ENCODE measurements at regions not wholly inside any gene's neighbourhood (a gene's known extent, or its start where the extent isn't known, plus 50 kb on each side); places are given as distances from the start of the nearest gene placed in this dataset.

- no peak for DNase-seq (ENCODE audit: low spot score)
Measured at GRCh38 chr21:21722731-21723130, 724.5 kb downstream of the NCAM2 start.

DNA sequence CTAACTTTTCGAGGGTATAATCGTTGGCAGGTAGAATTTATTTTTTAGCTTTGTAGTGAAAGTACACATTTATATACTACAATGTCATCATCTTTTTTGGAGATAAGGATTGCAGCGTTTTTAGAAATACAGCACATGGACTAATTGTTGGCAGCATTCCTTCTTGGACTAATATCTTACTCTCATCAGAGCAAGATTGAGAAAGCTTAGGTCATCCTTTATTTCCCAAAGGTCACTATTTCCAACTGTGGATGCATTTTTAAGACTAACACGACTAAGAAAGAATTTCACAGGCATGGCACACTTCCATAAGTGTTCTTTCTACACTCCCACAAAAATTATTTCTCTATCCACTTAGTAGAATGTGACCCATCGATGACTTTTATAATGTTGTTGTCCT lies 732.3 kb downstream of the NCAM2 start:
- DNase-seq (ENCODE audit: low spot score): no peak

GRCh38 chr21:21731626-21732025 lies 733.4 kb downstream of the NCAM2 start:
- no peak for DNase-seq (ENCODE audit: low spot score)

- no peak for DNase-seq (ENCODE audit: low spot score)
Measured at GRCh38 chr21:21734088-21734487, 735.9 kb downstream of the NCAM2 start.

DNA sequence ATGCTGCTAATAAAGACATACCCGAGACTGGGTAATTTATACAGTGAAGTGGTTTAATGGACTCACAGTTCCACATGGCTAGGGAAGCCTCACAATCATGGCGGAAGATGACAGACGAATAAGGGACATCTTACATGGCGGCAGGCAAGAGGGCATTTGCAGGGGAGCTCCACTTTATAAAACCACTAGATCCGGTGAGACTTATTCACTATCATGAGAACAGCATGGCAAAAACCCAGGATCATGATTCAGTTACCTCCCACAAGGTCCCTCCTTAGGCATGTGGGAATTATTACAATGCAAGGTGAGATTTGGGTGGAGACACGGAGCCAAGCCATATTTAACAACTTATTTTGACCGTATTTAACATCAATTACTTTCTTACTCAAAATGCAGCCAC lies 739.0 kb downstream of the NCAM2 start:
- DNase-seq (ENCODE audit: low spot score): no peak

DNA sequence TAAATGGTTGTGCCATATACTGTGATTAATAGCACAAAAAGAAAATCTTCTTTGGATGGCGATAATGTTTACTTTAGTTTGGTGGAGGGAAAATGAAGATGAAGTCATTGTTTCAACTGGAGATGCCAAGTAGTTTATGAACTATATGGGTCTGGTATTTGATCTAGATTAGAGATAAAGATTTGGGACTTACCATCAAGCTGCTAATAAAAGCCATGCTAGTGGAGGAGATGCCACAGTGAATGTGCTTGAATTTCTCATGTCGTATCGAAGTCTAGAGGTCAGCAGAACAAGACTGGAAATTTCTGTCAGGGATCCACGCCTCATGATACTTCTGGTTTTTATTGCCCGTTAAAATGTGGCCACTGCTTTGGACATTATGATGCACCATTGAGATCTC lies 742.0 kb downstream of the NCAM2 start:
- no peak for DNase-seq (ENCODE audit: low spot score)

DNA sequence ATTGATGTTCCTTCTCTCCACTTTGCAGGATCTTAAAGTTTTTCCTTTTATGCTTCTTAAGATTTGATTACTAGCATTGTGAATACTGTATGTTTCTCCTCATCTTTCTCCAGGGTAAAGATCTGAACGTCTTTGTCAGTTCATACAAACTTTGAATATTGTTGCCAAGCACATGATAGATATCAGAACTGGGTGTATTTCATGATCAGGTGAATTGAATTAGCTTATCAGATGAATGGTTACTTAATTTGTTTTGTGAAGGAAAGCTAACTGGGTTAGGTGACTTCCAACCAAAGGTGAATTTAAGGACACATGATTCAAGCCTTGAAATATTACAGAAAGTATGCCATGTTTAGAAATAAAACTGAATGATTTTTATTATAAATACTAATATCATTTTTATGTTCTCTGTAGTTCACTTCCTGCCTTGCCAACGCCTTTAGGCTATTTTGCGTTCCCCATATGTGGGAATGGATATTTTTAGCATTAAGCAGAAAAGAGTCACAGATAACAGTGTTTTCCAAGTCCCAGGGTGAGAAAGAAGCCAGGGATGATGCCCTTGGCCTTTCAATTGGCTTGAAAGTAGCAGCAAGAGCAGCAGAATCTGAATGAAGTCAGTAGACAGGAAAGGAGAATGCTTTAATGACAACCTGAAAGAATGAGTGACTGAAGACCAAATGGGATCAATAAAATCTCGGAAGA lies 752.1 kb downstream of the NCAM2 start:
- DNase-seq (ENCODE audit: low spot score): no peak

DNA sequence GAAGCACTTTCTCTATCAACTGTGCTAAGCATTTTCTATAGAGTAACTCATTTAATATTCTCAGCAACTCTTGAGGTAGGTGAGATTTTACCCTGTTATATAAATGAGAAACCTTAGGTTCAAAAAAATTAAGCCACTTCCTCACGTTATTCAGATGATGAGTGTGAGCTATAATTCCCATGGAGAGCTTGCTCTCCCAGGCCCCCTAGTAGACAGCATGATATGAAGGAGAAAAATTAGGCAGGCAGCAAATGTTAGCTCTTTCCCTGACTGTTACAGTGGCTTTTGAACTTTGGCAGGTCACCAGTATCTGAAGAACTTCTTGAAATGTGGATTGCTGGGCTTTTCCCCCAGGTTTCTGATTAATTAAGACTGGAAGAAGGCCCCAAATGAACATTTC lies 753.1 kb downstream of the NCAM2 start:
- no peak for DNase-seq (ENCODE audit: low spot score)

GRCh38 chr21:21762855-21763254 lies 764.6 kb downstream of the NCAM2 start:
- no peak for DNase-seq (ENCODE audit: low spot score)

DNA sequence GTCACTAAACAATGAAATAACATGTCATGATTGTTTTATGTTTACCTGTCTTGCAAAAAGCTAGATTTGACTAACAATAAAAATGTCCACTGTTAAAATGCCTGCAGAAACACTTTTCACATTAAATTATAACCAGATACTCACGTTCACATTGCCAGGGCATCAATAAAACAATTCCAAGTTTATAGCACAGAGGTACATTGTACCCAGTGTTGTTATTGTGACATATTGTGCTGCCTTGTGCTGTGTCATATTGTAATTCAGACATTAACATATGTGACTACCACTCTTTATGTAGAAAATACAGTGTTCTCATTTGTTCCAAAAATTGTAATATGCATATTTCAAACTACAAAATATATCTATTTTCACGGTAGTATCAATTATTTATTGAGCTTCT lies 766.1 kb downstream of the NCAM2 start:
- no peak for DNase-seq (ENCODE audit: low spot score)

GRCh38 chr21:21767276-21767675 lies 769.1 kb downstream of the NCAM2 start:
- no peak for DNase-seq (ENCODE audit: low spot score)

GRCh38 chr21:21788591-21788990 lies 790.4 kb downstream of the NCAM2 start:
- no peak for DNase-seq (ENCODE audit: low spot score)

DNA sequence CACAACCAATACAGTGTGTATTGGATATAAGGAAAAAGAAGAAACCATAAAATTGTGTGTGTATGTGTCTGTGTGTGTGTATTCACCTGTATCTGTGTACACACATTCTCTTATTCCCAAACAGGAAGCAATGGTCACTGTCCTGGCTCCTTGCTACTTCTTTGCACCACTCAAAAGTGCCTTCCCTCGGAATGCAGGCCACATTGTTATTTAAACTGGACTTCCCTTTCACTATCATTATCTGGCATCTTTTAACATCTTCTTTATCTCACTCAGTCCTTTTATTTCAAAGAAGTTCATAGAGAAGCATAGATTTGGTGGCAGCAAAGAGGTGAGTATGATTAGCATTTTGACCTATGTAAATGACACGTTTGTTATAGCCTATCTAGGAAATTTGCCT lies 803.7 kb downstream of the NCAM2 start:
- DNase-seq (ENCODE audit: low spot score): no peak

DNA sequence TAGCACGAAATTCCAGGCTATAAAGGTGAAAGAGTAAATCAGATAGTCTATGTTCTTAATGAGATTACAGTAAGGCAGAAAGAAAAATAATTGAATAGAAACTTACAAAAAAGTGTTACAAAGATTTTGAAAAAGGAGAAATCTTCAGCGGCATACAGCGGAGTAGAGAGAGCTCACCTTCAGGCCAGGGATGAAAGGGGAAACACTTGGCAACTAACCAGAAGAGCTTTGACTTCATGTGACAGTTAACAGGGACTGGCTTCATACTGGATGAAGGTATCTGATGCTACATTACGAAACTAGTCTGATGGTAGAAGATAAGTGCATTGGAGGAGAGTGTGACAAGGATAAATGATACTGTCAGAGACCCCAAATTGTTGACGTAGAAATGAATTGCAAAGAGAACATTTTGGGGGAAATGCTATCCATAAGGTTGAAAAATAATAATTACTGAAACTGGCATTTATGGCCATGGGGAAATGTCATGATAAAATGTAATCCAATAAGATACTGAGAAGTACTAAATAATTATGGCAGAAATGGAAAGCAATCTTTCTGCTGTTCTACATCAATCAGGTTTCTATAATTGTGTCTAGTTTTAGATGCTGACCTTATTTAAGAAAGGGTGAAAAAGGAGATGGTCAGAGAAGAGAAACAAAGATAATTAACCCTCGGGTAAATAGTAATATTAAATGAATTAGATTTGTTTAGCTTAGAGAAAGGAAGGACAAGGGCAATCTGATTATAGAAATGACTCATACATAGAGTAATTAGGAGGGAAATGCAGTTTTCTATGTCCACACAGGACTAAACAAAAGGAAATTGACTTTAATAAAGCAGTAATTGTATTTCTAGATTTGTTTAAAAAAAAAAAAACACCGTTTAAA lies 808.7 kb downstream of the NCAM2 start:
- no peak for DNase-seq (ENCODE audit: low spot score)

DNA sequence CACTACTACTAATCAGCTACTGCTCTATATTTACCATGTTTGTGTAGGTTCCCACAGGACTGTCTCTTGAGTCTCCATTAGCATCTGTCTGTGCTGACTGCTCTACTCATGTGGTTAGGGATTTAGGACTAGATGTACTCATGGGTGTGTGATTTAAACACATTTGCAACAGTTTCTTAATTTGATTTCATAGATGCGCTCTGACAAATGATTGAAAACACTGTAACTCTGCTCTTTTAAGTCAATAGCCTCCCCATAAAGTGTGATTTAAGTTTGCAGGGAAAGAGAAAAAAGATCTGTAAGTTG lies 809.3 kb downstream of the NCAM2 start:
- no peak for DNase-seq (ENCODE audit: low spot score)

DNA sequence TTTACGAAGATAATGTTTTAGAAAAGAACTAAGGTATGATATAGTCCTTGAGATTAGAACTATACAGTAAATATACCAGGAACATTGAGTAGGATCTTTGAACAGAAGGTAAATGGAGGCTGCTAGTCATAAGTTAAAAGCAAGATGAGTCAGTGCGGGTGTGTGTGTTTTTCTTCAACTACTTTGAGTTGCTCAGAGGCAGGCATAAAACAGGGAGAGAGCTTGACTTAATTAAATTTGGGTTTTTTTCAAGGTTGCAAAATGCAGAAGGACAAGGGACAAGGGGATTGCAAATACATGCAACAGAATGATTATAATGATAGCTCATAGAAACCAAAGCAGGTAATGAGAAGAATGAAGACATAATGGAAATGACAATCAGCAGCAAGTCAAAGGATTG lies 815.1 kb downstream of the NCAM2 start:
- no peak for DNase-seq (ENCODE audit: low spot score)

DNA sequence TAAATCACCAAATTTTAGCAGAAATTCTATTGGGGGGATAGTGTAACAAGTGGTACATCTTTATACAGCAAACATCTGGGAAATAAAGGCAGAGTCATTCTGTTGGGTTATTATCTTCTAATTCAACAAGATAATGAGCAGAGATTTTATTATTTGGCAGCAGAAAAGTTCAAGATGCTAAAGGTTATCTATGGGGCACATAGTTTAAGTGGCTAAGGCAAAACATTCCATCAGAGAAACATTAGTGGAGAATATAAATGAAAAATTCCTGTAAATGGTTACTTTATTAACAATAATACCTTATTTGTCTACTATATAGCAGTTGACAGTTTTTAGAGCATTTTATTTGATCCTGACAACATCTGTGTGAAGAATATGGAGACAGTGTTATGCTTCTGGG lies 815.7 kb downstream of the NCAM2 start:
- no peak for DNase-seq (ENCODE audit: low spot score)

DNA sequence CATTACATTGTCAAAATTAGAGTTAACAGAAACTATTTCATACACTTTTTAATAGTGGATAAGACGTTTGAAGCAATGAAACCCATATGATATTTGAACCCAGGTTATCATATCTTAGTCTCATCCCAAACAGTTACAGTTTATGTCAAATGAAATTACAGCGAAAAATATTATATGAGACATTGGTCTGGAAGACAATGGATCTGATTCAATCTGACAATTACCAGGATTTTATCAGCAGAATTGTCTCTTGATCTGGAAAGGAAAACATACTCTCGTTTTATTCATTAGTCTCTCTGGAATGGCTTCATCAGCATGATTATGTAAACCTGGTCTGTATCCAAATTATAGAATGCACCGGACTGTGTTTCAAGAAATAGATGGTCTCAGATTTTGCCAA lies 818.6 kb downstream of the NCAM2 start:
- DNase-seq (ENCODE audit: low spot score): no peak

- no peak for DNase-seq (ENCODE audit: low spot score)
Measured at GRCh38 chr21:21818898-21819297, 820.7 kb downstream of the NCAM2 start.

DNA sequence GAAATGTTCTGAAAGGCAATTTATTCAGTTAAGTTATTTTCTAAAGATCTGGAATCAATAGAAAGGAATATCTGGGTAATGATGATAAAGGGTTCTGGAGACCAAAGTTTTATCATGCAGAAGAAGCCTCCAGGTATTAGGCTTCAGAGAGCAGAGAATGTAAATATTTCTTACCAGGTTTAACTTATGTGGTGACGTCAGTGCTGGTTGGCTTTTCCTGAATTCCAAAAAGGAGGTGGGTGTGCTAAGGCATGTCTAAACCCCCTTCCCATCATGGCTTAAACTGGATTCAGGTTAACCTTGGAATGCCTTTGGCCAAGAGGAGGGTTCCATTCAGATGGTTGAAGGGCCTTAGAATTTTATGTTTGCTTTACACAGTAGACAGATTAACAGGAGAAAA lies 829.9 kb downstream of the NCAM2 start:
- no peak for DNase-seq (ENCODE audit: low spot score)

DNA sequence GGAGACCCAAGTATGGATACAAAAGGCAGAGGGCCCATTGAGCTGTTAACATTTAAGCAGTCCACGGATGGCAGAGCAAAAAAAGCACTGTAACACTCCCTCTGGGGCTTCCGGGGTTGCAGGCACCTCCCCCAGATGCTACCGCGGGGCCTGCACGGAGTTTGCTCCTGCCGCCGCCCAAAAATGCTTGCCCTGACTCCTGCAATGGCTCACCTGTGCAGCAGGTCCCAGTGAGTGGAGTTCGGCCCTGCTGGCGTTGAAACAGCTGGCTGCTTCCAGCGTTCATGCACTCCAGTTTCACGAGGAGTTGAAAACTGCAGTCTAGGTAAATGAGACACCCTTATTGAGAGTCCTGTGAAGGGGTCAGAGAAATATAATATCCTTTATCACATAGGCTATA lies 832.8 kb downstream of the NCAM2 start:
- DNase-seq (ENCODE audit: low spot score): no peak

GRCh38 chr21:21845901-21846300 lies 847.7 kb downstream of the NCAM2 start:
- no peak for DNase-seq (ENCODE audit: low spot score)

- no peak for DNase-seq (ENCODE audit: low spot score)
Measured at GRCh38 chr21:21851205-21851604, 853.0 kb downstream of the NCAM2 start.

- no peak for DNase-seq (ENCODE audit: low spot score)
Measured at GRCh38 chr21:21851657-21852056, 853.4 kb downstream of the NCAM2 start.

Measured in NAMALWA (cell line).